DND-41 (cell line): ENCODE measurements at regions not wholly inside any gene's neighbourhood (a gene's known extent, or its start where the extent isn't known, plus 50 kb on each side); places are given as distances from the start of the nearest gene placed in this dataset.
"Not testable (repeated sequence)": the region's sequence is repeated elsewhere in the genome, so short reads cannot be mapped to it uniquely, and the experiment has no call there.

ENCODE experiments used
- CTCF ChIP-seq: IDR thresholded peaks from 2 replicates; pipeline ENCODE4 v1.5.1; 2012; ENCODE audit warnings: borderline replicate concordance, low read length, moderate library complexity, mild to moderate bottlenecking; ENCODE audit not compliant: poor library complexity, severe bottlenecking; ENCODE audit errors: extremely low read depth
- EZH2 ChIP-seq: IDR thresholded peaks from 3 replicates; pipeline ENCODE4 v1.6.1; 2012; ENCODE audit warnings: borderline replicate concordance, low read depth, mild to moderate bottlenecking, moderate library complexity, low read length, inconsistent platforms; ENCODE audit not compliant: severe bottlenecking

- TF ChIP-seq CTCF, EZH2: not testable (repeated sequence)
Measured at GRCh38 chr6:99702287-99702686, 95.7 kb downstream of the PRDM13 start.
